ENCODE measurements at regions not wholly inside any gene's neighbourhood (a gene's known extent, or its start where the extent isn't known, plus 50 kb on each side); places are given as distances from the start of the nearest gene placed in this dataset.
"Not testable (repeated sequence)": the region's sequence is repeated elsewhere in the genome, so short reads cannot be mapped to it uniquely, and the experiment has no call there.

- H3K4me3 ChIP-seq (ENCODE audit: low read depth, low read length): no peak overlapping the region
- TF ChIP-seq CTCF (IDR thresholded peaks at IDR 0.05; ENCODE audit: control insufficient read depth, extremely low read depth, insufficient read depth): no peak
- no peak for DNase-seq (ENCODE audit: low read depth)
Observed at GRCh38 chr2:129803032-129803431, 176.4 kb upstream of the RAB6C start.

GRCh38 chr2:129803871-129804270 lies 175.6 kb upstream of the RAB6C start:
- H3K4me3 ChIP-seq (ENCODE audit: low read depth, low read length): no peak overlapping the region
- no peak for DNase-seq (ENCODE audit: low read depth)
- no peak for TF ChIP-seq CTCF (IDR thresholded peaks at IDR 0.05; ENCODE audit: control insufficient read depth, extremely low read depth, insufficient read depth)

GRCh38 chr2:129805899-129806298 lies 173.6 kb upstream of the RAB6C start:
- H3K4me3 ChIP-seq (ENCODE audit: low read depth, low read length): no peak overlapping the region
- no peak for TF ChIP-seq CTCF (IDR thresholded peaks at IDR 0.05; ENCODE audit: control insufficient read depth, extremely low read depth, insufficient read depth)
- no peak for DNase-seq (ENCODE audit: low read depth)

- H3K4me3 ChIP-seq (ENCODE audit: low read depth, low read length): no peak overlapping the region
- no peak for DNase-seq (ENCODE audit: low read depth)
- no peak for TF ChIP-seq CTCF (IDR thresholded peaks at IDR 0.05; ENCODE audit: control insufficient read depth, extremely low read depth, insufficient read depth)
Observed at GRCh38 chr2:129806317-129806716, 173.1 kb upstream of the RAB6C start.

GRCh38 chr2:129806990-129807389 lies 172.5 kb upstream of the RAB6C start:
- TF ChIP-seq CTCF (IDR thresholded peaks at IDR 0.05; ENCODE audit: control insufficient read depth, extremely low read depth, insufficient read depth): no peak
- no peak for DNase-seq (ENCODE audit: low read depth)
- no peak overlapping the region for H3K4me3 ChIP-seq (ENCODE audit: low read depth, low read length)

GRCh38 chr2:129807642-129808338 lies 171.7 kb upstream of the RAB6C start:
- not testable (repeated sequence) for H3K4me3 ChIP-seq (ENCODE audit: low read depth, low read length); DNase-seq (ENCODE audit: low read depth)

- no peak overlapping the region for H3K4me3 ChIP-seq (ENCODE audit: low read depth, low read length)
- no peak for DNase-seq (ENCODE audit: low read depth)
- TF ChIP-seq CTCF (IDR thresholded peaks at IDR 0.05; ENCODE audit: control insufficient read depth, extremely low read depth, insufficient read depth): no peak
Observed at GRCh38 chr2:129810521-129810920, 168.9 kb upstream of the RAB6C start.

All from LNCaP clone FGC (cell line).